Loucy (cell line): ENCODE measurements at regions not wholly inside any gene's neighbourhood (a gene's known extent, or its start where the extent isn't known, plus 50 kb on each side); places are given as distances from the start of the nearest gene placed in this dataset.

Experiments used
- CTCF ChIP-seq: fragments of 200-600 bp; sonication (generic); conservative IDR thresholded peaks from 2 replicates; pipeline ENCODE4 v1.5.1; 2014; ENCODE audit warnings: mild to moderate bottlenecking, antibody characterized with exemption, low read length
- EZH2phosphoT487 ChIP-seq: fragments of 200-600 bp; IDR thresholded peaks from 2 replicates; pipeline ENCODE4 v1.6.1; 2018; ENCODE audit warnings: antibody characterized with exemption, mild to moderate bottlenecking, moderate library complexity, borderline replicate concordance

GRCh38 chr2:165008730-165009315 lies 53.5 kb upstream of the SLC38A11 start:
- no peak for TF ChIP-seq CTCF
- no peak for TF ChIP-seq EZH2phosphoT487
